Memory B cell (primary cell): ENCODE measurements at regions not wholly inside any gene's neighbourhood (a gene's known extent, or its start where the extent isn't known, plus 50 kb on each side); places are given as distances from the start of the nearest gene placed in this dataset.

ENCODE experiments used
- ATAC-seq: fragments of 150-1000 bp; cut with Tn5 transposase; 2 replicates; pipeline ENCODE4 v1.10.0; 2021; ENCODE audit warnings: low read depth, mild to moderate bottlenecking, moderate library complexity
- DNase-seq, 2 donors: peaks; one replicate each; pipeline ENCODE4 v3.0.0; 2022; ENCODE audit warnings: low spot score in 2 of 2
- H3K27ac Mint-ChIP-seq: one replicate; pipeline ENCODE4 v1.8.0; 2022; ENCODE audit warnings: mild to moderate bottlenecking, moderate library complexity, mixed read lengths
- H3K27me3 Mint-ChIP-seq: one replicate; pipeline ENCODE4 v1.8.0; 2022; ENCODE audit warnings: mixed read lengths
- H3K36me3 Mint-ChIP-seq: one replicate; pipeline ENCODE4 v1.8.0; 2022; ENCODE audit warnings: mild to moderate bottlenecking, mixed read lengths
- H3K4me1 Mint-ChIP-seq: one replicate; pipeline ENCODE4 v1.8.0; 2022; ENCODE audit warnings: mixed read lengths
- H3K4me3 Mint-ChIP-seq: one replicate; pipeline ENCODE4 v1.8.0; 2022; ENCODE audit warnings: mild to moderate bottlenecking, moderate library complexity, mixed read lengths
- H3K9me3 Mint-ChIP-seq: one replicate; pipeline ENCODE4 v1.8.0; 2022; ENCODE audit warnings: mixed read lengths

DNA sequence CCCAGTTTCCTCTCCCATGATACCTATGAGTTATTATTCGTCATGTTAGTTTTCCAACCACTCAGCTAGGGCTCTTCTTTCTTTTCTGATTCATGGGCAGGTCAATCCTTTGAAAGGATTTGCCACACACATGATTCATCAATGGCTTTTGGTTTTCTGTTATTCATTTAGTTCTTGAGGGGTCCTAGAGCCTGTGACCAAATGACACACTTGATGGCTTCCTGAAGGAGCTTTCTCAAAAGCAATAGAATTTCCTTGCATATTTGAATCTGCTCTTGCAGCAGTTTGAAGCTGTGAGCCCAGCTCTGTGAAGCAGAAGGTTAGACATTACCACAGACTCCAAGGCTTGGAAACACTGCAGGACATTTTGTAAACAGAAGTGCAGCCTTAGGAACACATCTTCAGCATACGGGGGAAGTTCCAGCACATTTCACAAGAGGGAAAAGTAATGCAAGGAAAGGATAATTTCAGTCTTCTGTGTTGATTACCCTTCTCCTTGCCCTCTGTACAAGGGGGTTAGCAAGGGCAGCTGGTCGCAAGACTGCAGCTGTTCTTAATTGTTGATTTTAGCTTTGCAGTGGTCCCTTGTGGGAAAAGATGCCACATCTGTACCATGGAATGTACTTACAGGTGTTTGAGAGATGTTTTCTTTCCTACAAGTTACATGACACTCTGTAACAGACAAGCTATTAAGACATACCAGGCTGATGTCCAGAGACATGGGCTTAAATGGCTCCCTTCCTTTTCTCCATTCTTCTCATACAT, 338.6 kb downstream of the KCNRG start:
- H3K9me3 Mint-ChIP-seq = no peaks in the 10 kb centered on the region
- no peak for ATAC-seq
- H3K27me3 Mint-ChIP-seq = no peaks in the 10 kb centered on the region
- H3K4me1 Mint-ChIP-seq = peaks cover 26% of the 10 kb centered on the region
- H3K4me3 Mint-ChIP-seq = no peak overlapping the region
- no peak overlapping the region for H3K27ac Mint-ChIP-seq
- no peaks in the 10 kb centered on the region for H3K36me3 Mint-ChIP-seq
- no peak for DNase-seq

DNA sequence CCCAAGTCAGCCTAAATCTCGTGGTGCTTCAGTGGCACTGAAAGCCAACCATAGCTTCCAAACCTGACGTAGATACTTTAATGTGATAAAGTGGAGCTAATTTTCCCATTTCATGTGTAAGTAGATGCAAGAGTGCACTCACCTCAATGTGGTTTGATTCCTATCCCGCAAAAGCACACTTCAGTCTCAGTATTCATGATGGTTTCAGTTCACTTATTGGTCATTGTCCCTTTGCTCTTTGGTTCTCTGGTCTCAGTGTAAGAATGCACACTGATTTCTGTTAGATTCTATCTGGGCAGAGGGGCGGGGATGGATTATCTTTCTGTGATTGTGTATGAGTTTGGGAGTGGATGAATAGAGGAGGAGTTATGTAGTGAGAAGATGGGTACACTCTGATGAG, 340.6 kb downstream of the KCNRG start:
- peaks cover 32% of the 10 kb centered on the region for H3K4me1 Mint-ChIP-seq
- H3K9me3 Mint-ChIP-seq = no peaks in the 10 kb centered on the region
- no peaks in the 10 kb centered on the region for H3K27me3 Mint-ChIP-seq
- H3K36me3 Mint-ChIP-seq = no peaks in the 10 kb centered on the region
- no peak overlapping the region for H3K4me3 Mint-ChIP-seq
- DNase-seq (no peak), ATAC-seq (peak; percentile 53)
- peak overlapping the region; percentile 1 for H3K27ac Mint-ChIP-seq

DNA sequence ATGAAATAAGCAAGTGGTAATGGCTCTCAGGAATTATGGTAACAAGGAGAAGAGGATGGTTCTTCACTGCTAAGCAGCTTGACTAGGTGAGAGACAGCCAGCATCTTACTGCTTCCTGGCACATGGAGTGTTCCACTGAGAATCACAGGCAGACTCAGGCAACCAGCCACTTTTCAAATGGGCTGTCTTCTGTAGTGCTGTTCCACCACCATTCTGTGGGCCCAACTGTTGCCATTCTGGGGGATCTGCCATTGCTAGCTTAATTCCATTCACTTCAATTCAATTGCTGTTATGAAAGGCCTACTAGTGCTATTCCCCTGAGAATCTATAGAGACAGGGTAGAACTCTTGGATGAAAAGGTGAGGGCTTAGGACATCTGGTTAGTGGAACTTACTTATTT, 341.9 kb downstream of the KCNRG start:
- Mint-ChIP-seq H3K9me3 (no peaks in the 10 kb centered on the region), H3K27ac (no peak overlapping the region), H3K4me1 (peaks cover 40% of the 10 kb centered on the region), H3K36me3 (no peaks in the 10 kb centered on the region), H3K4me3 (no peak overlapping the region), H3K27me3 (no peaks in the 10 kb centered on the region)
- no peak for DNase-seq
- ATAC-seq = no peak

DNA sequence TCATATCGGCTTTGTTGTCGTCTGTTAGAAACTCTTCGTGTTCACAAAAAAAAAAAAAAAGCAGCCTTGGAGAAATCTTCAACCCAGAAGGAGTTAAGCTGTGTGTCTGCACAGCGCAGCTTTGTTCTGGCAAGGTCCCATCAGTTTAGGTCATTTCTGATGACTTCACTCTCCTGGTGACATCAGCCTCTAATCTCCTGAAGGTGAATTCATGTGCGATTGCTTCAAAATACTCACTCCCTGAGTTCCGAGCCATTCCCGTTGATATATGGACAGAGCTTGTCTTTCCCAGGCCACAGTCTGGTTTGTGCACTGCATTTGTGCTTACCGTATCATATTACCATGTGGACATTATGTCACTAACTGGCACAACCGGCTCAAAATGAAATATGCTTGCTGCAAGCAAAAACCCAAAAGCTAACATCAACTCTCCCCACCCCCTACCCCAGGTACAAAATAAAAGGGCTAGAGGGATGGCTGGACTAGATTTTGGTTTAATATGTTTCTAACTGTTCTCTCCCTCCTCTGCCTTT, 342.4 kb downstream of the KCNRG start:
- DNase-seq (no peak), ATAC-seq (no peak)
- H3K27me3 Mint-ChIP-seq = no peaks in the 10 kb centered on the region
- H3K4me3 Mint-ChIP-seq = no peak overlapping the region
- H3K27ac Mint-ChIP-seq = peak overlapping the region; percentile 75
- no peaks in the 10 kb centered on the region for H3K36me3 Mint-ChIP-seq
- peaks cover 42% of the 10 kb centered on the region for H3K4me1 Mint-ChIP-seq
- H3K9me3 Mint-ChIP-seq = no peaks in the 10 kb centered on the region

DNA sequence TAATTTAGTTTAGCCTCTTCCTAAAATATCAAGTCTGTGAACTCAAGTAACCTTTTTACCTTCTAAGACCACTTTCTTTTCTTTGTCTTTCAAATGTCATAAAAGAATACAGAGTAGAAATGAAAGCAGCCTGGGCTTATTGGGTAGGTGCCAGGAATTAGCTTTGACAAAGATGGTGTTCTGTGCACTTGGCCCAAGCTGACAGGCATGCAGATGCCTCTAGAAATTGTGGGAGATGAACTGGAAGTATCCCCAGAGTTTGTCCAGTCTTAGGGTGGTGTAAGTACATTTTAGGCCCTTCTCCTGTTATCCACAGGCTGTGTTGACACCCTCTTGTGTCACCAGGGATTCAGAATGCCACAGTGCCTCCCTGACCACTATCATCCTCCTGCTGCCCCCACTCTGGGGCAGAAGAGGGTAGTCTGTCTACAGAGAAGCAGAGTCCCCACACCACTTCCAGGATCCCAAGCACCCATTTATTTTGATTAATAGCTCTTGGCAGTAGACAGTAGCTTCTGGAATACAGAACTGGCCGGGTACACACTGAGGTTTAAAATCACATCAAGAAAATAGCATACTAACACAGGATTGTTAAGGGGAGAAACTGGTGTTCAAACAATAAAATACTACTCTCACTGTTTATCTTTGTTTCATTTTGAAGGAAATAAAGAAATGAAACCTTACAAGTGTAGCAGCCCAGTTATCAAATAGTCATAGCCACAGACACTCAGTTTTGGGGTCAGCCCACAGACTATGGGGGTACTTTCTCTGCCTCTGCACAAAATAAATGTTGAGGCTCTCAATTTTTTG, 343.2 kb downstream of the KCNRG start:
- H3K4me3 Mint-ChIP-seq = no peak overlapping the region
- DNase-seq = no peak
- H3K27me3 Mint-ChIP-seq = no peaks in the 10 kb centered on the region
- H3K4me1 Mint-ChIP-seq = peaks cover 42% of the 10 kb centered on the region
- ATAC-seq = peak; percentile 48
- H3K36me3 Mint-ChIP-seq = no peaks in the 10 kb centered on the region
- H3K27ac Mint-ChIP-seq = peak overlapping the region; percentile 75
- H3K9me3 Mint-ChIP-seq = no peaks in the 10 kb centered on the region

DNA sequence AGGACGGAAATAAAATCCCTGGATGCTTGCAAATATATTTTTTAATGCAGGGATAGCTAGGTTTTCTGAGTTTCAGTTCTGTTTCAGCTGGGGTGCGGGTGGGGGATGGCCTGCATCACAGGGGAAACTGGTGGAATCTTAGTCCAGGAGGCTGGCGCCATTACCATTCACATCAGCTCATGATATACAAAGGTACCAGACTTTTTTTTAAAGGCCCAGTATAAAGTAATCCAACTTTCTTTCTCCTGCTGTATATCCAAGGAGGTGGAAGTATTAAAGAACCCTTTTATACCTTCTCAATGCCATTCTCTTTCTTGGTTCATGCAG, 343.8 kb downstream of the KCNRG start:
- no peak for DNase-seq
- no peak overlapping the region for H3K4me3 Mint-ChIP-seq
- H3K9me3 Mint-ChIP-seq = no peaks in the 10 kb centered on the region
- no peaks in the 10 kb centered on the region for H3K36me3 Mint-ChIP-seq
- no peaks in the 10 kb centered on the region for H3K27me3 Mint-ChIP-seq
- H3K27ac Mint-ChIP-seq = peak overlapping the region; percentile 84
- peak; percentile 69 for ATAC-seq
- peaks cover 42% of the 10 kb centered on the region for H3K4me1 Mint-ChIP-seq

DNA sequence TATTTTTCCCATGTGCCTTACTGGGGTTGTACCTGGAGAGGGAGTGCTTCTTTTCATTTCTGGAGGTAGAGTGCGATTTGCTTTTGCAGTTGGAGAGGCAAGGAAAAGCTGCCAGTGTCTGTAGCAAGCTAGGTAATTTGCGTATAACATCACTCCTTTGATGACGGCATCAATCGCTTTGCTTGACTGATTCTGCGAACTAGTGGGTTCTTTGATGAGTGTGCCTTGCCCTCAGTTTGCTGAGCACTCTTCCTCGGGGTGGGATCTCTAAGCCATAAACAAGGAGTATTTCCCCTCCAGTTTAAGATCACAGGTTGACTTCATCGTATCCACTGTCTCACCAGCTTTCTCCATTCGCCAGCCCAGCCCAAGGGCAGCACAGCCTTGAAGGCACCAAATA, 344.5 kb downstream of the KCNRG start:
- Mint-ChIP-seq H3K4me3 (no peak overlapping the region), H3K27me3 (no peaks in the 10 kb centered on the region), H3K27ac (peak overlapping the region; percentile 84), H3K4me1 (peaks cover 43% of the 10 kb centered on the region), H3K36me3 (no peaks in the 10 kb centered on the region), H3K9me3 (no peaks in the 10 kb centered on the region)
- ATAC-seq (no peak), DNase-seq (no peak)

DNA sequence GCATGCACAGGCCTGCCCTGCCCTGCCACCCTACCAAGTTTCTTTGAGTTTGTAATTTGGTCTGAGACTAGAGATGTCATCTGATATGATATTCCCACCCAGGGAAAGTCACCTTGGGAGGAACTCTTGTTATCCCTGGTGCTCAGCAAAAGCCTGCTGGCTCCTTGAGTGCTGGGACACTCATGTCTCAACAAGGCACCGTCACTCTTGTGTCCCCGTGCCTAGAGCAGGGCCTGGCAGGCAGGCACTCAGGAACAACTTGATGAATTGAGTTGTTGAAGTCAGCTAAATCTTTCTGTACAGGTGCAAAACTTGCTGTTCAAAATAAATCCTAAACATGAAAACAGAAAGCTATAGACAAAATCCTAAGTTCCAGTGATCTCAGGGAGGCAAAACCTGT, 345.4 kb downstream of the KCNRG start:
- DNase-seq (no peak), ATAC-seq (no peak)
- H3K36me3 Mint-ChIP-seq = no peaks in the 10 kb centered on the region
- H3K9me3 Mint-ChIP-seq = no peaks in the 10 kb centered on the region
- H3K4me1 Mint-ChIP-seq = peaks cover 42% of the 10 kb centered on the region
- H3K4me3 Mint-ChIP-seq = no peak overlapping the region
- H3K27me3 Mint-ChIP-seq = no peaks in the 10 kb centered on the region
- no peak overlapping the region for H3K27ac Mint-ChIP-seq

DNA sequence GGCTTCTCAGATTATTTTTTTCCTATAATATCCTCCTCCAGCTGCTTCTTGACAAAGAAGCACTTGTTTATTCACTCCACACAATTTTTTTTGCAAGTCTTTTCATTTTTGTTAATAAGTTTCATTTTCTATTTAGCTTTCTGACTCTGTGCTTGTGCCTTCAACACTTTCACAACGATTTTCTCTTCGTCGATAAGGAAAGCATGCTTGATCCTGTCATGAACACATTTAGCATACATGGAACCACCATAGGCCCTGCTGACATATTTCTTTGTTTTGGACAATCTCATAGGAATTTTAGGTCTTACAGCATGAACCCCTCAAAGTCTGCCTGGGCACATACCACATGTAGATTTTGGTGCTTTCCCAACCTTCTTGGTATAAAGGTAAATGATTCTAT, 346.0 kb downstream of the KCNRG start:
- no peaks in the 10 kb centered on the region for H3K27me3 Mint-ChIP-seq

DNA sequence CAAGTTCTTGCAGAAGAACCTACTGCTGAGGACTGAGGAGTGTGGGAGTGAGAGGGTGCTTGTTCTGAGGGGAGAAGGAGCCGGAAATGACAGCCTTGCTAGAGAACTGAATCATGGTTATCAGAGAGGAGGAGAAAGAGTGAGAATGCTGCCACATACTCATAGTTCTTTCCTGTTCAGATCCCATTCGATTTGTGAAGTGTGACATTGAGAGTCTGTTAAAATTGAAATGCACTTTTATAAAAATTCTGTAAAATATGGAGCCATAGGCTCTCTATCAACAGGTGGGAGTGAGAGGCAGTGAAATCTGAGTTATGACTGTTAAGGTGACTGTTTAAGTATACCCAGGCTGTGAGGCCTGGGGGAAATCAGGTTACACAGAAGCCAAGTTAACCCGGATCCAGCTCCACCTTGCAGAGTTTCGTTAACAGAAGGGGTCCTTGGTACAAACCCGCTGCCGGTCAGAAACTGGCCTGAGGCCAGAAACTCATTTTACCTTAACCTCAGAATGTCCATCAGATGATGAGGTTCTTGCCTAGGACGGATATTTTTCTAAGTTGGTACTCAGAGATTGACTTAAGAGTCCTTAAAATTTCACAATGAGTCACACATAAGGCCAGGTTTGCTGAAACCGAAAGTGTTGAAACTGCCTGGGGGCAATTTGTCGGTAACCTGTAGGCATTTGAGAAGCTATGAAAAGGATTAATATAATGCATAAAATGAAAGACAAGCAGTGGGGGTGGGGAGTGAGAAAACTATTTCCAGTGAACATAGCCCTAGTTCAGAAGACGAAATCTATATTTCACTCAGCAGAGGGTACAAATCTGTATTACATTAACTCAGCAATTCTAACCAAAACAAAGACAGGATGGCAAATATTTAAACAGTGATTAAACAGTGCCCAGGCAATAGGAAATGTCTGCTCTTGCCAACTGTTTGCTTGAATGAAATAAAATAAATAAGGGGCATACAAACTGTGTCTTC, 350.5 kb downstream of the KCNRG start:
- Mint-ChIP-seq H3K36me3 (peaks cover 3% of the 10 kb centered on the region), H3K9me3 (no peaks in the 10 kb centered on the region), H3K27me3 (no peaks in the 10 kb centered on the region), H3K4me1 (peaks cover 40% of the 10 kb centered on the region), H3K27ac (peak overlapping the region; percentile 94), H3K4me3 (peak overlapping the region; percentile 83)
- ATAC-seq (peak; percentile 58), DNase-seq (peak in 1 of 2 donors; percentile 23)

More for the DNA sequence above, 346.0 kb downstream of the KCNRG start:
- Mint-ChIP-seq H3K4me1 (peaks cover 42% of the 10 kb centered on the region), H3K9me3 (no peaks in the 10 kb centered on the region), H3K27ac (peak overlapping the region; percentile 36), H3K36me3 (no peaks in the 10 kb centered on the region), H3K4me3 (peak overlapping the region; percentile 24)
- no peak for ATAC-seq
- DNase-seq = no peak

DNA sequence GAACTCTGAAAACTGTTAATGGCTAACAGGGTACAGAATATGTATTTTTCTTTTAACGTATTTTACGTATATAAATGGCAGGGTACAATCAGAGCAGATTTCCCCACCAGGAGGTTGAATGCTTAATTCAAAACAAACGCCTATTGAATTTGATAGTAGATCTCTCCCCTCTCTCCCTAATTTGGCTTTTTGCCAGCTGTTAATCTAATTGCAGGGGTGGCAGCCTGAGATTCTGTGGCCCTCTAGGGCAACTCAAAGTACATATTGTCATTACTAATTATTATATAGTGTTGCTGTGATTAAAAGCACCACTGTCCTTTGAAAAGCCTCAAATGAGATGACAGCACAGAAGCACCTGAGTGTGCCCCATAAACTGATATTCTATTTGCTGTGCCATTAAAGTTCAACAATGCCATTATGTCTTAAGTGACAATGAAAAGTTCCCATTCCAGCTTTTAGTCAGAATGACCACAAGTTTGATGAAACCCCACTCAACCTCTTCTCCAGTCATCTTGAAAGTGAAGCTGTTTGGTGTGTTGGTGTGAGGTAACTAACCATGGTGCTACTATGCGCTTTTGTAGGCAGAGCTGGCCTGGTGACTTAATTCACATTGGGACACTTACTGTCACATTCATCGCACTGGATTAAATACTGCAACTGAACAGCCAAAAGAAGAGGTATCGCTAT, 351.4 kb downstream of the KCNRG start:
- ATAC-seq (no peak), DNase-seq (no peak)
- H3K4me1 Mint-ChIP-seq = peaks cover 39% of the 10 kb centered on the region
- H3K36me3 Mint-ChIP-seq = peaks cover 3% of the 10 kb centered on the region
- peak overlapping the region; percentile 94 for H3K27ac Mint-ChIP-seq
- H3K4me3 Mint-ChIP-seq = peak overlapping the region; percentile 30
- H3K9me3 Mint-ChIP-seq = no peaks in the 10 kb centered on the region
- H3K27me3 Mint-ChIP-seq = no peaks in the 10 kb centered on the region

DNA sequence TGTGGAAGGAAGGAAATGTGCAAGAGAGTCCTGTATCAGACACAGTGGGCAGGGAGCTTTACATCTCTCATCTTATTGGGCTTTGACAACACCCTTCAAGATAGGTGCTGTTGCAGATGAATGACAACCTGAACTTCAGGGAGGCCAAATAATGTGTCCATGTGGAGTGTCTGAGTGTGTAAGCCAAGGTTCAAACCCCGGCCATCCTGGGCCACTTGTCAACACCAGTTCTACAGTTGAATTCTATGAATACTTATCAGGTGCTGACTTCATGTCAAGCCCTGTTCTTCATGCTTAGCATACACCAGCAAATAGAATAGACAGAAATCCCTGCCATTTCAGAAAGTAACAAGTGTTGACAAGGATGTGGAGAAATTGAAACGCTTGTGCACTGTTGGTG, 354.4 kb downstream of the KCNRG start:
- DNase-seq (no peak), ATAC-seq (no peak)
- H3K36me3 Mint-ChIP-seq = peaks cover 3% of the 10 kb centered on the region
- no peaks in the 10 kb centered on the region for H3K9me3 Mint-ChIP-seq
- H3K4me1 Mint-ChIP-seq = peaks cover 33% of the 10 kb centered on the region
- H3K27me3 Mint-ChIP-seq = no peaks in the 10 kb centered on the region
- peak overlapping the region; percentile 28 for H3K27ac Mint-ChIP-seq
- H3K4me3 Mint-ChIP-seq = no peak overlapping the region

DNA sequence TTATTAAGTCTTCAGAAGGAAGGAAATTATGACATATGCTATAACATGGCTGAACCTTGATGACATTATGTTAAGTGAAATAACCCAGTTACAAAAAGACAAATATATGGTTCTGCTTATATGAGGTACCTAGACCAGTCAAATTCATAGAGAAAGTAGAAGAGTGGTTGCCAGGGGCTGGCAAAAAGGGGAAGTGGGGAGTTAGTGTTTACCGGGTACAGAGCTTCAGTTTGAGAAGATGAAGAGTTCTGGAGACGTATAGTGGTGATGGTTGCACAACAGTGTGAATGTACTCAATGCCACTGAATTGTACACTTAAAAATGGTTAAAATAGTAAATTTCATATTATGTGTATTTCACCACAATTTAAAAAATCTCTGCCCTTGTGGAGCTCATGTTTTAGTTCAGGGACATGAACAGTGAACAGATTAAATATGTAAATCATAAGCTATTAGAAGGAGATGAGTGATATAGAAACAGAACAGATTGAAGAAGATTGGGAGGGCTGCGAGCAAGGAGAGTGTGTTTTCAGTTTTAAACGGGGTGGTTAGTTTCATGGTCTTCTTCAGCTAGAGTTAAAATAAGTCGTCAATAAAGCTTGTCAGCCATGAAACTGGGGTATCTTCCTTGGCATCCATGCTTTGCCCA, 355.2 kb downstream of the KCNRG start:
- Mint-ChIP-seq H3K4me1 (peaks cover 26% of the 10 kb centered on the region), H3K27ac (peak overlapping the region; percentile 28), H3K27me3 (no peaks in the 10 kb centered on the region), H3K9me3 (no peaks in the 10 kb centered on the region), H3K36me3 (peaks cover 3% of the 10 kb centered on the region), H3K4me3 (peak overlapping the region; percentile 33)
- ATAC-seq (peak; percentile 94), DNase-seq (peak in 1 of 2 donors; percentile 48)
